ENCODE measurements at regions not wholly inside any gene's neighbourhood (a gene's known extent, or its start where the extent isn't known, plus 50 kb on each side); places are given as distances from the start of the nearest gene placed in this dataset.
"Not testable (repeated sequence)": the region's sequence is repeated elsewhere in the genome, so short reads cannot be mapped to it uniquely, and the experiment has no call there.

DNA sequence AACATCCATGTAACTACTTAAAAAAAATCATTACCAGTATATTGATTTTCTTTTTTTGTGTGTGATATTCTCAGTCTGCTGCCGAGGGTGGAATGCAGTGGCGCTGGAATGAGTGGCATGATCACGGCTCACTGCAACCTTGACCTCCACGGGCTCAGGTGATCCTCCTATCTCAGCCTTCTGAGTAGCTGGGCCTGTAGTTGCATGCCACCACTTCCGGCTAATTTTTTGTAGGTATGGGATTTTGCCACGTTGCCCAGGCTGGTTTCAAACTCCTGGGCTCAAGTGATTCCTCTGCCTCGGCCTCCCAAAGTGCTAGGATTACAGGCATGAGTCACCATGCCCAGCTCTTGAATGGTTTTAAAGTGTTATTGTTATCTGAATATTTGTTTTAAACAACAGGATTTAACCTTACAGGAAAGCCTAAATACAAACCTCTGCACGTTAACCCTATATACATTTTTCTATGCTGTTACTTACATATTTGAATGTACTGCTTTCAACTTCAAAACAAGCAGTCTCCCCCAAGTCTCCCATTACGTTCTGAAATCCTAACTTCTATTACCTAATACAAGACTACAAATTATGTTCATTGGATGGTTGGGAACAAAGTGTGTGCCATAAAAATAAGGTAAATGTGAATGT lies 61.7 kb downstream of the KPNA2 start:
- Histone ChIP-seq H3K36me3 (no peaks in the 10 kb centered on the region), H3K4me3 (no peak overlapping the region), H3K9me3 (no peaks in the 10 kb centered on the region), H3K27me3 (no peaks in the 10 kb centered on the region)
- DNase-seq: peak; percentile 53

DNA sequence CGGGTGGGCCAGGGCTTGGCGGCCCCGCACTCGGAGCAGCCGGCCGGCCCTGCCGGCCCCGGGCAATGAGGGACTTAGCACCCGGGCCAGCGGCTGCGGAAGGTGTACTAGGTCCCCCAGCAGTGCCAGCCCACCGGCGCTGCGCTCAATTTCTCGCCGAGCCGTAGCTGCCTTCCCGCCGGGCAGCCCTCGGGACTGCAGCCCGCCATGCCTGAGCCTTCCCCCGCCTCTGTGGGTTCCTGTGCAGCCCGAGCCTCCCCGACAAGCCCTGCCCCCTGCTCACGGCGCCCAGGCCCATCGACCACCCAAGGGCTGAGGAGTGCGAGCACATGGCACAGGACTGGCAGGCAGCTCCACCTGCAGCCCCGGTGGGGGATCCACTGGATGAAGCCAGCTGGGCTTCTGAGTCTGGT lies 63.8 kb downstream of the KPNA2 start:
- not testable (repeated sequence) for H3K36me3 ChIP-seq, DNase-seq, H3K4me3 ChIP-seq, H3K9me3 ChIP-seq, H3K27me3 ChIP-seq

DNA sequence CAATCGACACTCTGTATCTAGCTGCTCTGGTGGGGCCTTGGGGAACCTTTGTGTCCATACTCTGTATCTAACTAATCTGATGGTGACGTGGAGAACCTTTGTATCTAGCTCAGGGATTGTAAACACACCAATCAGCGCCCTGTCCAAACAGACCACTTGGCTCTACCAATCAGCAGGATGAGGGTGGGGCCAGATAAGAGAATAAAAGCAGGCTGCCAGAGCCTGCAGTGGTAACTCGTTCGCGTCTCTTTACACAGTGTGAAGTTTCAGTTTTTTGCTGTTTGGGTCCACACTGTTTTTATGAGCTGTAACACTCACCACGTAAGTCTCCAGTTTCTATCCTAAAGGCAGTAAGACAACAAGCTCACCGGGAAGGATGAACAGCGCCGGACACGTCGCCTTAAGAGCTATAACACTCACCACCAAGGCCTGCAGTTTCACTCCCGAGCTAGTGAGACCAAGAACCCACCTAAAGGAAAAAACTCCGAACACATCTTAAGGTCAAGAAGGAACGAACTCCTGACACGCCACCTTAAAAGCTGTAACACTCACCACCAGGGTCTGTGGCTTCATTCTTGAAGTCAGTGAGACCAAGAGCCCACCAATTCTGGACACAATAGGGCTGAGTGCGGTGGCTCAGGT lies 64.6 kb downstream of the KPNA2 start:
- H3K4me3 ChIP-seq: no peak overlapping the region
- no peaks in the 10 kb centered on the region for H3K9me3 ChIP-seq
- no peak for DNase-seq
- no peaks in the 10 kb centered on the region for H3K36me3 ChIP-seq
- H3K27me3 ChIP-seq: no peaks in the 10 kb centered on the region

DNA sequence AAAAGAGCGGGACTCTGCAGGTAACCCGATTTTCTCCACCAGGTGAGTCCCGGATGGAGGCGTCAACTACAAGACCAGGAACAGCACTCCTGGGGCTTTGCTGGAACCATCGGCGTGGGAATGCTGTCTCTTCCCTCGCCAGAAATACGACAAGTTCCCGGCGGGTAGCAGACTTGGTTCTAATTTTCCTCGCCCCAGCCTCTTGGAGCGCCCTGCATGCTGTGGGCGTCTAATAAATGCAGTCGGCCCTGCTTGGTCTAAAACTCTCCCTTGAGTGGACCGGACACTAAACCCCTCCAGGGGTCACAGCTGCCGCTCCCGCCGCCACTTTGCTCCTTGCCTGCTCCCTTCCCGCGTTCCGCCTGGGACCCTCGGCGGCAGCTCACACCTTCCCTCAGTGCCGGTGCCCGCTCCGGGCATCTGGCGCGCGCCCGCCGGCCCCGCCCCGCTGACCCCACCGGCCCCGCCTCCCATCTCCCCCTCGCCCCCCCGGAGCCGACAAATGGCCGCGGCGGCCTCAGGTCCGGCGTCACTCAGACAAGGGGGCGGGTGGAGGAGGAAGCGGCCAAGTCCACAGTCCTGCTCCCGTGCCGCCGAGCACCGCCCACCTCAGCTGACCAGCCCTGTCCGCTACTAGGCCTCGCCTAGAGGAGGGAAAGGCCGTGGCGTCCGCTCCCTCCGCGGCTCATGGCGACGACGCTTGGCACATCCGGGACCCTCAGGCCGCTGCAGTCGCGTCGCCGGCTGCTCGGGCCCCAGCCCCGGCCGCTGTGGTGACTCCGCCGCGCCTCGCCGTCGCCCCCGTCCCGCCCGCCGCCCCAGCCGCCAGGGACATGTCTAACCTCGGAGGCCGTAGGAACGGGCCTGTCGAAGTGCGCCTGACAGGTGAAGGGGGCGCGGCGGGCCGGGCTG lies 65.8 kb downstream of the KPNA2 start:
- no peaks in the 10 kb centered on the region; the same call in 1 of the 2 replicates for H3K36me3 ChIP-seq
- no peaks in the 10 kb centered on the region for H3K9me3 ChIP-seq
- DNase-seq: peak; percentile 96
- H3K27me3 ChIP-seq: no peaks in the 10 kb centered on the region
- H3K4me3 ChIP-seq: peak overlapping the region; percentile 63

DNA sequence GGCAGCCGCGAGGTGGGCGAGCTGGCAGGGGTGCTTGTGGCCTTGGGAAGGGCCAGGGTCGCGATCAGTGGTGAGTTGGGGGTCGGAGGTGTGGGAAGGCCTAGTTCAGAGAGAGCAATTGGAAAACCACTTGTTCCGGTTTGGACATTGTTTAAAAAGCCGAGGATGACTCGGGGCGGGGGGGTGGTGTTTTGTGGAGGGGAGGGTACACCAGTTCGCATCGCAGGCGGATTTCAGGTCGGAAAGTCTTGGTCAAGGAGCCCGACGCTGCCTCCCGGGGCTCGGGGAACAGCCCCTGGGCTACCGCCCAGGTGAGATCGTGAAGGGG lies 66.4 kb downstream of the KPNA2 start:
- Histone ChIP-seq H3K4me3 (peak overlapping the region; percentile 63), H3K36me3 (no peaks in the 10 kb centered on the region; the same call in 1 of the 2 replicates), H3K9me3 (no peaks in the 10 kb centered on the region), H3K27me3 (no peaks in the 10 kb centered on the region)
- no peak for DNase-seq

DNA sequence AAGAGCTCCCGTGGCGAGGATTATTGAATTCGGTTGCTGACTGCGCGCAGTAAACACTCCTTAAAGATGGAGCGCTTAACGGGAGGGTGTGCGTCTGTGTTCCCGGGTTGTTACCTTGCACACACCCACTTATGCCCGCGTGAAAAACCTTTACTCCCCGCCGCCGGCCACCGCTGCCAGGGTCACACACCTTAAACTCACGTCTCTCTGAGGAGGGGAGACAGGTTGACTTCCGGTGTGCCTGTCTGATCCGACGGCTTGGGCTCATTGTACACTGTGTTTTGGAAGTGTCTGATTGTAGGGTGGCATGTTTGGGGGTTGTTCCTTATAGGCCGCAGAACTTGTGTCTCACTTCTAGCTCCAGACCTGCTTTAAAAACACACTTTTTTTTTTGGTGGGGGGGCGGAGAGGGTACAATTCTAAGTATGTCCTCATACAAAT lies 66.8 kb downstream of the KPNA2 start:
- Histone ChIP-seq H3K36me3 (no peaks in the 10 kb centered on the region; the same call in 1 of the 2 replicates), H3K9me3 (no peaks in the 10 kb centered on the region), H3K4me3 (peak overlapping the region; percentile 63), H3K27me3 (no peaks in the 10 kb centered on the region)
- peak; percentile 14 for DNase-seq

DNA sequence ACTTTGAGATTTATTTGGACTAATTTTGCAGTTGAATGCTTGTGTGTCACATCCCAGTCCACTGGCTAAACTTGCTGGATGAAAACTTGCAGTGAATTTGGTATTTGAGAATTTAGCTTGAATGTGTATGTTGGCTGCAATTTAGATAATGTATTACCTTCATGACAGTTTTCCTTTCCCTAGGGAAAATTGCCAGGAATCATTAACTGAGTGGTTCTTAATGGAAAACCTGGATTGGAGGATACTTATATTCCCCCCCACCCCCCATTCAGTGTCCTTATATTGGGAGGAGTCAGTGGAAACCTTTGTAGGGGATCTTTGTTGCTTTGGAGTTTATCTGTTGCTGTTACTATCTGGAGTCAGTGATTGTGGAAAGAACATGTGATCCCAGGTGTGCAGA lies 67.6 kb downstream of the KPNA2 start:
- Histone ChIP-seq H3K27me3 (no peaks in the 10 kb centered on the region), H3K4me3 (peak overlapping the region; percentile 63)
- DNase-seq: no peak

DNA sequence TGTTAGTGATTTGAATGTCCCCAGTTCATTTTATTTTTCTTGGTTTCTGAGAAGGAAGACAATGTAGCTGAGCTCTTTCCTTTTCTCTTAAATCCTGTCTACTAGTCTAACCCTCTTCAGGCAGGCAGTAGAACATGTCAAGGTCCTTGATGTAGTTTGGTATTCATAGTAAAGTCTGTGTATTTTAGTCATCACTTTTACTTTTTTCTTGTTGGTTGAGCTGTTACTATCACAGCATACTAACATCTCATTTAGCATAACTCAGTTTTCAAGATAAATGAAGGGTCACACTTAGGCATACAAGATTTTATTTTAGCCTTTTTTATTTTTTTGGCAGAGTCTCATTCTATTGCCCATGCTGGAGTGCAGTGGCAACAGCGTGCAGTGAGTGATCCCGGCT lies 70.5 kb downstream of the KPNA2 start:
- H3K4me3 ChIP-seq: no peak overlapping the region
- no peaks in the 10 kb centered on the region; the same call in 1 of the 2 replicates for H3K9me3 ChIP-seq
- H3K27me3 ChIP-seq: no peaks in the 10 kb centered on the region
- no peak for DNase-seq
- no peaks in the 10 kb centered on the region; the same call in none of the 2 replicates for H3K36me3 ChIP-seq

More for the DNA sequence above, 67.6 kb downstream of the KPNA2 start:
- no peaks in the 10 kb centered on the region; the same call in 1 of the 2 replicates for H3K36me3 ChIP-seq
- H3K9me3 ChIP-seq: no peaks in the 10 kb centered on the region

DNA sequence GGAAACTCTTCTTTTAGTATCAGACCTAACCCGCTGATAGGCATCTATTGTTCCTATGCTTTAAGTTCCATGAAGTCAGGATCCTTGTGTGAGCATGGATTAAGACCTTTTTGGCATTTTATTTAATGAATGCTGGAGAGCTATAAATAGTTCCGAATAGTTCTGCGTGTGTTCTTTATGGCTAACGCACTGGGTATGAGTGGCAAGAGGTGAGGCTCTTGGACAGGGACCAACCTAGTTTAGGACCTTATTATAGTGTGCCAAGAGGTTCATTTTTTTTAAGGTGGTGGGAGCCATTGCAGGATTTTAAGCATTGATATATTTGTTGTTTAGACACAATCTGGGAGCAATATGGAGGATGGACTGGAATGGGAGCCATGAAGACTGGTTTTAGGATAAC lies 71.8 kb downstream of the KPNA2 start:
- Histone ChIP-seq H3K4me3 (no peak overlapping the region), H3K36me3 (no peaks in the 10 kb centered on the region; the same call in none of the 2 replicates), H3K9me3 (no peaks in the 10 kb centered on the region; the same call in 1 of the 2 replicates), H3K27me3 (no peaks in the 10 kb centered on the region)
- DNase-seq: no peak

DNA sequence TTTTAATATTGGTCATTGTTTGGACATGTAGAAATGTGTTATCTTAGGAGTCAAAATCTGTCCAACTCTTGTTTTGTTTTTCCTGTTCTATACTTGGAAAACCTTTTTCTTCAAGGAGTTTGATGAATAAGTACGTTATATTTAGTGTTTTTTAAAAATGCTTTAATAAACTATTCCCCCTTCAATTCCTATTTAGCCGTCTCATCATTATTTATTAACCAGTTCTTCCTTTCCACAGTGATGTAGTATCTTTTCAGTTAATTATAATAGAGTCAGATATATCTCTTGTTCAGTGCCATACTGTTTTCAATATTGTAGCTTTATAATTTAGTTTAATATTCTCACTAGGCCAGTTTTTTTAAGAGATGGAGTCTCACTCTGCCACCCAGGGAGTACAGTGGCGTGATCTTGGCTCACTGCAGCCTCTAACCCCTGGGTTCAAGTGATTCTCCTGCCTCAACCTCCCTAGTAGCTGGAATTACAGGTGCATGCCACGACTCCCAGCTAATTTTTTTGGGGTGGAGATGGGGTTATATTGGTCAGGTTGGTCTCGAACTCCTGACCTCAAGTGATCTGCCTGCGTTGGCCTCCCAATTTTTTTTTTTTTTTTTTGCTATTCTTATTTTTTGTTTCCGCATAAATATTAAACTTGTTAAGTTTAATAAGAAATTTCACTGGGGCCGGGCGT lies 72.9 kb downstream of the KPNA2 start:
- Histone ChIP-seq H3K36me3 (no peaks in the 10 kb centered on the region; the same call in none of the 2 replicates), H3K9me3 (no peaks in the 10 kb centered on the region; the same call in 1 of the 2 replicates), H3K4me3 (no peak overlapping the region), H3K27me3 (no peaks in the 10 kb centered on the region)
- DNase-seq: no peak

DNA sequence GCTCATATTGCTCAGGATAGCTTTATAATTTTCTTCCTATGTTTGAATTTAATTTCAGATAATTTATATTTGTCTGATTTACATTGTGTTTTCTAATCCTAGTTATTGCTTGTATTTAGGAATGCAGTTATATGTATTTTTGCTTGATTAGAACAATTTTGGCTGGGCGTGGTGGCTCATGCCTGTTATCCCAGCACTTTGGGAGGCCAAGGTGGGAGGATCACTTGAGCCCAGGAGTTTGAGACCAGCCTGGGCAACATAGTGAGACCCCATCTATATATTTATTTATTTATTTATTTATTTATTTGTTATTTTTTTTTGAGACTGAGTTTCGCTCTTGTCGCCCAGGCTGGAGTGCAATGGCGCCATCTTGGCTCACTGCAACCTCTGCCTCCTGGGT lies 73.9 kb downstream of the KPNA2 start:
- not testable (repeated sequence) for DNase-seq, H3K4me3 ChIP-seq, H3K27me3 ChIP-seq, H3K36me3 ChIP-seq, H3K9me3 ChIP-seq

DNA sequence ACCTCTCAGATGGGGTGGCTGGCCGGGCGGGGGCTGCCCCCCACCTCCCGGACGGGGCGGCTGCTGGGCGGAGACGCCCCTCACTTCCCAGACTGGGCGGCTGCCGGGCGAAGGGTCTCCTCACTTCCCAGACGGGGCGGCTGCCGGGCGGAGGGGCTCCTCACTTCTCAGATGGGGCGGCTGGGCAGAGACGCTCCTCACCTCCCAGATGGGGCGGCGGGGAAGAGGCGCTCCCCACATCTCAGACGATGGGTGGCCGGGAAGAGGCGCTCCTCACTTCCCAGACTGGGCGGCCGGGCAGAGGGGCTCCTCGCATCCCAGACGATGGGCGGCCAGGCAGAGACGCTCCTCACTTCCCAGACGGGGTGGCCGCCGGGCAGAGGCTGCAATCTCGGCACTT lies 80.7 kb downstream of the KPNA2 start:
- not testable (repeated sequence) for H3K9me3 ChIP-seq, H3K27me3 ChIP-seq, H3K36me3 ChIP-seq, DNase-seq, H3K4me3 ChIP-seq

DNA sequence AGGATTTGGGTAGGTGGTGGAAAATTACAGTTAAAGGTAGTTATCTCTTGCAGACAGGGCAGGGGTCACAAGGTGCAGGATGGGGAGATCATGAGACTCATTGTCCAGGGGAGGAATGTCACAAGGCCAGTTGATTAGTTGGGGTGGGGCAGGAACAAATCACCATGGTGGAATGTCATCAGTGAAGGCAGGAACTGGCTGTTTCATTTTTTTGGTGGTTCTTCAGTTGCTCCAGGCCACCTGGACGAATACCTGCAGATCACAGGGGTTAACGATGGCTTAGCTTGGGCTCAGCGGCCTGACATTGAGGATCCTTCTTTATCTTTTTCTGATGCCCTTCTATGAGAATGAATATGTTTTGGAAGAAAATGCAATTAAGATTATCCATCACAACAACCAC lies 87.1 kb downstream of the KPNA2 start:
- Histone ChIP-seq H3K4me3 (no peak overlapping the region), H3K9me3 (no peaks in the 10 kb centered on the region), H3K36me3 (no peaks in the 10 kb centered on the region), H3K27me3 (no peaks in the 10 kb centered on the region)
- no peak for DNase-seq

DNA sequence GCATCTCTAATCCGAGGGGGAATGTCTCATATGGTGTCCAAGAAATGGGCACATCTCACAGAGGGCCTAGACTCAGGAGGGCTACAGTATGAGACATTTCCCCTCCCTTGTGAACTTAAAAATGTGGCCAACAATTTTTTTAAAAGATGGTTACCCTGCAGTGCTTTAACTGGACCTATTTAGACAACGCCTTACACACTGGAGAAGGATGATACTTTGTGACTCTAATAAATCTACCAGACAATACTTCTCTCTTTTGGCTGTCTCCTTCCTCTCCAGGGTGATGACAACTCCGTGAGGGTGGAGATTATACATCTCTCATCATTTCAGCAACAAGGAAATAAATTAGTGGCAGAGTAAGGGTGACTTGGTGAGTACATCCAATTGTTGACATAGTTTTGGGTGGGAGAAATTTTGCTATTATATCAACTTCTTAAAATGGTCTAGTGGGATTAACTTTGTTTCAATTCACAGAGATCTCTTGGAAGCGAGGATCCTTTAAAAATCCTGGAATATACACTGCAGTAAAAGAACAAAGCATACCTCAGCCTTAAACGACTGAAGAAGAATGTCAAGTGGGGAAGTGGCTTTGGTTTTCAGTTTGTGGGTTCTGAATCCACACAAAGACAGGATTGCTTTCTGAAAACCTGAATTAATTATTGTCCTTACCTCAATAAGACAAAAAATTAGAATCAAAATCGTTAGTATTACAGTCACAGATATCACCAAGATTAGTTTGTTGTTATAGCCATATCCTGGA lies 89.8 kb downstream of the KPNA2 start:
- H3K9me3 ChIP-seq: no peaks in the 10 kb centered on the region
- H3K4me3 ChIP-seq: no peak overlapping the region
- H3K27me3 ChIP-seq: no peaks in the 10 kb centered on the region
- no peak for DNase-seq
- H3K36me3 ChIP-seq: no peaks in the 10 kb centered on the region

DNA sequence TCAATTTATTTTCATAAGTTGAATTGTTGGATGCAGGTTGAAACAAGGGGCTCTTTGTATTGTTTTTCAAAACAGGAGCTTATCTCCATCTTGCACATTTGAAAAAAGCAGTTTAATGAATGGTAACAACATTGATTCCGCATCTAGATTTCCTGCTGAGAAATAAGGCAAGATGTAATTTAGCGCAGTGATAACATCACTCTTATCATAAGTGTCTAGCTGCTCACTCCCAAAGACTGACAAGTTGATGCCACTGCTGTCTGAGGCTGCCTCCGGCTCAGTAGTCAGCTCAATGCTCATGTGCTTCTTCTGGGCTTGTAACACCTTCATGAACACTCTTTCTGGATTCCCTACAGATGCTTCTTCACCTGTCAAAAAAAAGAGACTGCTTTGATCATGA lies 92.4 kb downstream of the KPNA2 start:
- Histone ChIP-seq H3K27me3 (no peaks in the 10 kb centered on the region), H3K36me3 (no peaks in the 10 kb centered on the region), H3K4me3 (no peak overlapping the region), H3K9me3 (no peaks in the 10 kb centered on the region)
- DNase-seq: no peak

DNA sequence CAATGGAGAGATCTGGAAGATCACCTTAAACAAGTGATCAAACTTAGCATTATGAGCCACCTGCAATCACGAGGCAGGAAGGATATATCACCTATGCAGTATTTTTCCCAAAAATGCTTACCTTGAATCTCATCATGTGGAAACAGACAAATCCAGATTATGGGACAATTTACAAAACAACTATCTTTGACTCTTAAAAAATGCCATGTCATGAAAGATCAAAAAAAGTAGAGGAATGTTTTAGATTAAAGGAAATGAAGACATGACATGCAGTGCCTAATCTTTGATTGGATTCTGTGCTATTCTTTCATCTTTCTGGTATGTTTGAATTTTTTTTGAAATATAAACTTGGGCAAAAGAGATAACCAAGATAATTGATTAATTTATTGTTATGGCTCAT lies 95.9 kb downstream of the KPNA2 start:
- H3K36me3 ChIP-seq: no peaks in the 10 kb centered on the region
- no peaks in the 10 kb centered on the region for H3K27me3 ChIP-seq
- H3K4me3 ChIP-seq: no peak overlapping the region
- no peak for DNase-seq
- no peaks in the 10 kb centered on the region for H3K9me3 ChIP-seq

Measured in MG63 (cell line).